GM12892 (cell line): ENCODE measurements at regions not wholly inside any gene's neighbourhood (a gene's known extent, or its start where the extent isn't known, plus 50 kb on each side); places are given as distances from the start of the nearest gene placed in this dataset.

ENCODE experiments used
- DNase-seq: peaks from one replicate; pipeline ENCODE4 v3.0.0; 2011; ENCODE audit not compliant: insufficient read length
- FAIRE-seq: peaks from 2 replicates; lab custom pipeline; 2011; peaks lifted over from hg19 to GRCh38; lab: Jason Lieb, UNC
- POLR2A ChIP-seq: IDR thresholded peaks from 2 replicates; pipeline ENCODE4 v1.6.1; 2011; ENCODE audit warnings: low read depth, low read length, control low read depth
- POLR2AphosphoS5 ChIP-seq: IDR thresholded peaks from 2 replicates; pipeline ENCODE4 v1.6.1; 2011; ENCODE audit warnings: low read depth, low read length, control low read depth
- TAF1 ChIP-seq: IDR thresholded peaks from 2 replicates; pipeline ENCODE4 v1.6.1; 2011; ENCODE audit warnings: low read depth, mild to moderate bottlenecking, control low read depth, low read length, borderline replicate concordance

- TF ChIP-seq POLR2A (no peak), POLR2AphosphoS5 (no peak), TAF1 (no peak)
- no peak for FAIRE-seq
- no peak for DNase-seq
These were observed 91.6 kb upstream of the FSTL4 start for GRCh38 chr5:133703935-133704334.

GRCh38 chr5:133702791-133703770, 90.7 kb upstream of the FSTL4 start:
- no peak for TF ChIP-seq TAF1
- TF ChIP-seq POLR2A: no peak
- no peak for TF ChIP-seq POLR2AphosphoS5
- FAIRE-seq: no peak
- no peak for DNase-seq

- FAIRE-seq: no peak
These were observed 89.5 kb upstream of the FSTL4 start for GRCh38 chr5:133701871-133702270.

GRCh38 chr5:133700251-133700650, 87.9 kb upstream of the FSTL4 start:
- peak; percentile 70 for FAIRE-seq
- no peak for DNase-seq
- no peak for TF ChIP-seq POLR2AphosphoS5
- TF ChIP-seq TAF1: no peak
- no peak for TF ChIP-seq POLR2A

More at GRCh38 chr5:133701871-133702270, 89.5 kb upstream of the FSTL4 start:
- no peak for DNase-seq
- no peak for TF ChIP-seq POLR2A
- TF ChIP-seq TAF1: no peak
- TF ChIP-seq POLR2AphosphoS5: no peak

GRCh38 chr5:133698646-133699526, 86.5 kb upstream of the FSTL4 start:
- DNase-seq: peak; percentile 29
- peak; percentile 53 for FAIRE-seq
- TF ChIP-seq POLR2AphosphoS5: no peak
- TF ChIP-seq TAF1: no peak
- TF ChIP-seq POLR2A: no peak

- no peak for FAIRE-seq
- no peak for DNase-seq
- TF ChIP-seq TAF1 (no peak), POLR2A (no peak), POLR2AphosphoS5 (no peak)
These were observed 85.9 kb upstream of the FSTL4 start for GRCh38 chr5:133698259-133698554.

- DNase-seq (no peak), FAIRE-seq (no peak)
- no peak for TF ChIP-seq POLR2AphosphoS5
- TF ChIP-seq POLR2A: no peak
- TF ChIP-seq TAF1: no peak
These were observed 85.4 kb upstream of the FSTL4 start for GRCh38 chr5:133697536-133698258.

- TF ChIP-seq TAF1 (no peak), POLR2AphosphoS5 (no peak), POLR2A (no peak)
- DNase-seq: no peak
- FAIRE-seq: no peak
These were observed 84.6 kb upstream of the FSTL4 start for GRCh38 chr5:133696782-133697507.

- DNase-seq (no peak), FAIRE-seq (no peak)
- TF ChIP-seq POLR2A: no peak
- no peak for TF ChIP-seq POLR2AphosphoS5
- TF ChIP-seq TAF1: no peak
These were observed 83.8 kb upstream of the FSTL4 start for GRCh38 chr5:133696006-133696584.

- TF ChIP-seq POLR2AphosphoS5: no peak
- TF ChIP-seq TAF1: no peak
- no peak for TF ChIP-seq POLR2A
- FAIRE-seq: peak; percentile 58
These were observed 82.0 kb upstream of the FSTL4 start for GRCh38 chr5:133694181-133694831.

More at GRCh38 chr5:133694181-133694831, 82.0 kb upstream of the FSTL4 start:
- no peak for DNase-seq
